NCI-H1105 treated with DMSO at 0.1 percent for 48 hours (cell line): ENCODE measurements at regions not wholly inside any gene's neighbourhood (a gene's known extent, or its start where the extent isn't known, plus 50 kb on each side); places are given as distances from the start of the nearest gene placed in this dataset.

Experiments
- DNase-seq: peaks from one replicate; lab custom pipeline; 2025; lab: John Stamatoyannopoulos, UW

- DNase-seq: no peak
Measured at GRCh38 chr5:31048282-31049270, 144.9 kb upstream of the CDH6 start.

GRCh38 chr5:31047621-31048020 is 145.9 kb upstream of the CDH6 start:
- no peak for DNase-seq

GRCh38 chr5:31047007-31047406 is 146.5 kb upstream of the CDH6 start:
- no peak for DNase-seq

- DNase-seq: no peak
Measured at GRCh38 chr5:31036411-31036810, 157.1 kb upstream of the CDH6 start.

GRCh38 chr5:31033295-31033694 is 160.2 kb upstream of the CDH6 start:
- DNase-seq: no peak

- no peak for DNase-seq
Measured at GRCh38 chr5:31029925-31030324, 163.6 kb upstream of the CDH6 start.

GRCh38 chr5:31027721-31028120 is 165.8 kb upstream of the CDH6 start:
- no peak for DNase-seq

- no peak for DNase-seq
Measured at GRCh38 chr5:31023105-31023504, 170.4 kb upstream of the CDH6 start.

GRCh38 chr5:31021181-31021624 is 172.3 kb upstream of the CDH6 start:
- DNase-seq: no peak

GRCh38 chr5:31008231-31008630 is 185.3 kb upstream of the CDH6 start:
- DNase-seq: no peak

GRCh38 chr5:31007672-31008071 is 185.8 kb upstream of the CDH6 start:
- DNase-seq: no peak

- DNase-seq: no peak
Measured at GRCh38 chr5:31000287-31000686, 193.2 kb upstream of the CDH6 start.

GRCh38 chr5:30997681-30998080 is 195.8 kb upstream of the CDH6 start:
- no peak for DNase-seq

- no peak for DNase-seq
Measured at GRCh38 chr5:30994902-30995301, 198.6 kb upstream of the CDH6 start.

- no peak for DNase-seq
Measured at GRCh38 chr5:30994176-30994575, 199.3 kb upstream of the CDH6 start.

GRCh38 chr5:30991462-30991861 is 202.0 kb upstream of the CDH6 start:
- DNase-seq: no peak

GRCh38 chr5:30981576-30981975 is 211.9 kb upstream of the CDH6 start:
- no peak for DNase-seq

- DNase-seq: no peak
Measured at GRCh38 chr5:30968971-30969370, 224.5 kb upstream of the CDH6 start.

- DNase-seq: no peak
Measured at GRCh38 chr5:30960036-30960435, 233.4 kb upstream of the CDH6 start.

- DNase-seq: no peak
Measured at GRCh38 chr5:30959238-30959637, 234.2 kb upstream of the CDH6 start.

- DNase-seq: no peak
Measured at GRCh38 chr5:30957591-30957990, 235.9 kb upstream of the CDH6 start.

- DNase-seq: no peak
Measured at GRCh38 chr5:30956251-30956650, 237.2 kb upstream of the CDH6 start.

GRCh38 chr5:30937070-30937469 is 256.4 kb upstream of the CDH6 start:
- DNase-seq: no peak

GRCh38 chr5:30933599-30933998 is 259.9 kb upstream of the CDH6 start:
- DNase-seq: no peak
